RWPE1 (cell line): ENCODE measurements at regions not wholly inside any gene's neighbourhood (a gene's known extent, or its start where the extent isn't known, plus 50 kb on each side); places are given as distances from the start of the nearest gene placed in this dataset.

Experiments
- CTCF ChIA-PET: fragments of 350-600 bp; sonication (Branson Sonifier 250); formaldehyde crosslinking; extraction: SDS; loops from one replicate; lab custom pipeline; 2021; lab: Yijun Ruan, JAX
- POLR2A ChIA-PET: fragments of 400-600 bp; formaldehyde crosslinking; extraction: SDS; loops from one replicate; lab custom pipeline; 2020; ENCODE audit warnings: antibody characterized with exemption; ENCODE audit not compliant: low non-redundant PET; lab: Yijun Ruan, JAX
- DNase-seq: peaks from one replicate; pipeline ENCODE4 v3.0.0; 2012; ENCODE audit warnings: low spot score
- H3K27ac ChIP-seq: fragments of 450-650 bp; 2 replicates; pipeline ENCODE4 v1.5.1; 2017
- CTCF ChIP-seq: fragments of 450-650 bp; conservative IDR thresholded peaks from 2 replicates; pipeline ENCODE4 v1.5.1; 2017; ENCODE audit warnings: low read depth, mild to moderate bottlenecking

- POLR2A ChIA-PET: no interaction called here
- DNase-seq: no peak
- TF ChIP-seq CTCF: no peak
- CTCF ChIA-PET: no interaction called here
- H3K27ac ChIP-seq: no peak overlapping the region
These were observed 818.9 kb downstream of the KCNT2 start for GRCh38 chr1:195789321-195789720.

- TF ChIP-seq CTCF: no peak
- ChIA-PET CTCF (no interaction called here), POLR2A (no interaction called here)
- DNase-seq: no peak
- H3K27ac ChIP-seq: no peak overlapping the region
These were observed 819.5 kb downstream of the KCNT2 start for GRCh38 chr1:195788721-195789120.

GRCh38 chr1:195785830-195786229, 822.4 kb downstream of the KCNT2 start:
- no peak overlapping the region for H3K27ac ChIP-seq
- TF ChIP-seq CTCF: no peak
- ChIA-PET POLR2A (no interaction called here), CTCF (interaction anchor here (0.6 kb wide), 1 partner anchor 17 kb away, joined by 3 read pairs; no protein-coding TSS in a partner anchor)
- DNase-seq: no peak

- no peak overlapping the region for H3K27ac ChIP-seq
- no peak for TF ChIP-seq CTCF
- ChIA-PET CTCF (no interaction called here), POLR2A (no interaction called here)
- no peak for DNase-seq
These were observed 834.3 kb downstream of the KCNT2 start for GRCh38 chr1:195773931-195774330.

- no peak for TF ChIP-seq CTCF
- no peak overlapping the region for H3K27ac ChIP-seq
- CTCF ChIA-PET: interaction anchor here (0.6 kb wide), 1 partner anchor 54 kb away, joined by 3 read pairs; no protein-coding TSS in a partner anchor
- no peak for DNase-seq
- POLR2A ChIA-PET: no interaction called here
These were observed 838.8 kb downstream of the KCNT2 start for GRCh38 chr1:195769461-195769860.

GRCh38 chr1:195768936-195769335, 839.3 kb downstream of the KCNT2 start:
- DNase-seq: no peak
- no peak overlapping the region for H3K27ac ChIP-seq
- CTCF ChIA-PET: interaction anchor here (0.6 kb wide), 1 partner anchor 274 kb away, joined by 4 read pairs; no protein-coding TSS in a partner anchor
- no peak for TF ChIP-seq CTCF
- POLR2A ChIA-PET: no interaction called here
